ENCODE measurements at regions not wholly inside any gene's neighbourhood (a gene's known extent, or its start where the extent isn't known, plus 50 kb on each side); places are given as distances from the start of the nearest gene placed in this dataset.
"Not testable (repeated sequence)": the region's sequence is repeated elsewhere in the genome, so short reads cannot be mapped to it uniquely, and the experiment has no call there.

GRCh38 chr10:9550810-9551209 is 1466.9 kb upstream of the CELF2 start:
- CTCF ChIA-PET = interaction anchor here (0.9 kb wide), 1 partner anchor 16 kb away, joined by 3 read pairs; no protein-coding TSS in a partner anchor
- TF ChIP-seq, protein P1, sequence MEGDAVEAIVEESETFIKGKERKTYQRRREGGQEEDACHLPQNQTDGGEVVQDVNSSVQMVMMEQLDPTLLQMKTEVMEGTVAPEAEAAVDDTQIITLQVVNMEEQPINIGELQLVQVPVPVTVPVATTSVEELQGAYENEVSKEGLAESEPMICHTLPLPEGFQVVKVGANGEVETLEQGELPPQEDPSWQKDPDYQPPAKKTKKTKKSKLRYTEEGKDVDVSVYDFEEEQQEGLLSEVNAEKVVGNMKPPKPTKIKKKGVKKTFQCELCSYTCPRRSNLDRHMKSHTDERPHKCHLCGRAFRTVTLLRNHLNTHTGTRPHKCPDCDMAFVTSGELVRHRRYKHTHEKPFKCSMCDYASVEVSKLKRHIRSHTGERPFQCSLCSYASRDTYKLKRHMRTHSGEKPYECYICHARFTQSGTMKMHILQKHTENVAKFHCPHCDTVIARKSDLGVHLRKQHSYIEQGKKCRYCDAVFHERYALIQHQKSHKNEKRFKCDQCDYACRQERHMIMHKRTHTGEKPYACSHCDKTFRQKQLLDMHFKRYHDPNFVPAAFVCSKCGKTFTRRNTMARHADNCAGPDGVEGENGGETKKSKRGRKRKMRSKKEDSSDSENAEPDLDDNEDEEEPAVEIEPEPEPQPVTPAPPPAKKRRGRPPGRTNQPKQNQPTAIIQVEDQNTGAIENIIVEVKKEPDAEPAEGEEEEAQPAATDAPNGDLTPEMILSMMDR (IDR thresholded peaks at IDR 0.05; ENCODE audit: control extremely low read depth, extremely low read depth, low read depth, missing control alignments) = no peak

DNA sequence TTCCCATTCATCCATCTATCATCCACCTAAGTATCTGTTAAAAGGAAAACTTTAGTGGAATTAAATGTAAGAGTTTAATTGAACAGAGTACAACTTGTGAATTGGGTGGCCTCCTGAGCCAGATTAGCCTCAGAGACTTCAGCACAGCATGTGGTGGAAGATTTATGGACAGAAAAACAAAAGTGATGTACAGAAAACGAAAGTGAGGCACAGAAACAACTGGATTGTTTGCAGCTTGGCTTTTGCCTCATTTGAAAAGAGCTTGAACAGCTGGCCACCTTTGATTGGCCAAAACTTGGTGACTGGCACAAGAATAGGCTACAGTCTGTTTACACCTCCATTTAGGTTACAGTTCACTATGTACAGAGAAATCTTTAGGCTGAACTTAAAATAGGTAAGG is 1463.4 kb upstream of the CELF2 start:
- CTCF ChIA-PET = no interaction called here

More at GRCh38 chr10:9550810-9551209, 1466.9 kb upstream of the CELF2 start:
- no peak for DNase-seq (ENCODE audit: extremely low spot score)
- POLR2A ChIA-PET = no interaction called here

GRCh38 chr10:9560976-9561375 is 1456.7 kb upstream of the CELF2 start:
- ChIA-PET POLR2A (no interaction called here), CTCF (interaction anchor here (1.1 kb wide), 1 partner anchor 17 kb away, joined by 4 read pairs; no protein-coding TSS in a partner anchor)
- no peak for DNase-seq (ENCODE audit: extremely low spot score)
- TF ChIP-seq, protein P1 (IDR thresholded peaks at IDR 0.05; ENCODE audit: control extremely low read depth, extremely low read depth, low read depth, missing control alignments) = no peak

More for the DNA sequence above, 1463.4 kb upstream of the CELF2 start:
- DNase-seq (ENCODE audit: extremely low spot score) = no peak
- POLR2A ChIA-PET = no interaction called here
- TF ChIP-seq, protein P1 (IDR thresholded peaks at IDR 0.05; ENCODE audit: control extremely low read depth, extremely low read depth, low read depth, missing control alignments) = no peak

DNA sequence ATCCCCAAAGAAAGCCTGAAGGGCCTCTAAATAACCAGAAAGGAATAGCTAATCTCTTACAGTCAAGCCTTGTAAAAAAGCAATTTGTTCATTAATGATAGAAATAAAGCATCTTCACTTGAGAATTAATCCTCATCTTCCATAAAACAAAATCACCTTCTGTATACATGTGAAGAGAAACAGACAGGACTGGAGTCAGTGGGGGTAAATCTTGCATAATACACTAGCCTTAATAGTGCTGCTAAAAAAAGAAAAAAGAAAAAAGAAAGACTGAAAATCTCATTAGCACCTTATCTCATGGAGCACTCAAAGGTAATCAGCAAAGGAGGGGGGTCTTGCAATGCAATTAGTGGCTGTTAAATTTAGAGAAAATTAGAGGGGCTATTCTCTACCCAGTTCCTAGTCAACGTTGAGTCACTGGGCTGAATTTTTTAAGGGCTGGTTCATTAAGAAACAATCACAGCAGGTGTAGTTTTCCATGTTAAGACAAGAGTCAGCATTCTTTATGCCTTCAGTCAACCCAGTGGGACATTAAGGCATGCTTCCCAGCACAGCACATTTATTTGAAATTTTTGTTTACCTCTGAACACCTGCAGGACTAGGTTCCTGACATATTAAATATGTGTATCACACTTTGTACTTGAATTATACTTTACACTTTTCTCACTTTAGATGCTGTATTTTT is 1455.7 kb upstream of the CELF2 start:
- ChIA-PET CTCF (no interaction called here), POLR2A (no interaction called here)

GRCh38 chr10:9577746-9578145 is 1439.9 kb upstream of the CELF2 start:
- ChIA-PET CTCF (interaction anchor here (1.1 kb wide), 1 partner anchor 36 kb away, joined by 4 read pairs; no protein-coding TSS in a partner anchor), POLR2A (no interaction called here)
- TF ChIP-seq, protein P1 (IDR thresholded peaks at IDR 0.05; ENCODE audit: control extremely low read depth, extremely low read depth, low read depth, missing control alignments) = no peak
- no peak for DNase-seq (ENCODE audit: extremely low spot score)

More for the DNA sequence above, 1455.7 kb upstream of the CELF2 start:
- no peak for DNase-seq (ENCODE audit: extremely low spot score)
- TF ChIP-seq, protein P1 (IDR thresholded peaks at IDR 0.05; ENCODE audit: control extremely low read depth, extremely low read depth, low read depth, missing control alignments) = no peak

- ChIA-PET POLR2A (no interaction called here), CTCF (interaction anchor here (1.1 kb wide), 1 partner anchor 8 kb away, joined by 3 read pairs; no protein-coding TSS in a partner anchor)
- no peak for DNase-seq (ENCODE audit: extremely low spot score)
- TF ChIP-seq, protein P1 (IDR thresholded peaks at IDR 0.05; ENCODE audit: control extremely low read depth, extremely low read depth, low read depth, missing control alignments) = no peak
Observed at GRCh38 chr10:9579110-9579705, 1438.5 kb upstream of the CELF2 start.

- CTCF ChIA-PET; DNase-seq (ENCODE audit: extremely low spot score); POLR2A ChIA-PET: not testable (repeated sequence)
Observed at GRCh38 chr10:9582803-9583202, 1434.9 kb upstream of the CELF2 start.
